ENCODE measurements at regions not wholly inside any gene's neighbourhood (a gene's known extent, or its start where the extent isn't known, plus 50 kb on each side); places are given as distances from the start of the nearest gene placed in this dataset.
"Not testable (repeated sequence)": the region's sequence is repeated elsewhere in the genome, so short reads cannot be mapped to it uniquely, and the experiment has no call there.

GRCh38 chr4:138501614-138502013 is 259.5 kb upstream of the SLC7A11 start:
- no peak for DNase-seq (ENCODE audit: low read depth)

GRCh38 chr4:138500869-138501268 is 258.7 kb upstream of the SLC7A11 start:
- DNase-seq (ENCODE audit: low read depth) = no peak

GRCh38 chr4:138499627-138500026 is 257.5 kb upstream of the SLC7A11 start:
- no peak for DNase-seq (ENCODE audit: low read depth)

- DNase-seq (ENCODE audit: low read depth) = no peak
Measured at GRCh38 chr4:138494931-138495330, 252.8 kb upstream of the SLC7A11 start.

GRCh38 chr4:138494116-138494515 is 252.0 kb upstream of the SLC7A11 start:
- no peak for DNase-seq (ENCODE audit: low read depth)

GRCh38 chr4:138492176-138492575 is 250.0 kb upstream of the SLC7A11 start:
- no peak for DNase-seq (ENCODE audit: low read depth)

GRCh38 chr4:138488533-138488932 is 246.4 kb upstream of the SLC7A11 start:
- DNase-seq (ENCODE audit: low read depth) = no peak

GRCh38 chr4:138487670-138488069 is 245.5 kb upstream of the SLC7A11 start:
- DNase-seq (ENCODE audit: low read depth) = no peak

GRCh38 chr4:138487230-138487629 is 245.1 kb upstream of the SLC7A11 start:
- no peak for DNase-seq (ENCODE audit: low read depth)

- no peak for DNase-seq (ENCODE audit: low read depth)
Measured at GRCh38 chr4:138485498-138485897, 243.3 kb upstream of the SLC7A11 start.

- DNase-seq (ENCODE audit: low read depth) = no peak
Measured at GRCh38 chr4:138475116-138475515, 233.0 kb upstream of the SLC7A11 start.

- DNase-seq (ENCODE audit: low read depth) = no peak
Measured at GRCh38 chr4:138473339-138473738, 231.2 kb upstream of the SLC7A11 start.

GRCh38 chr4:138460477-138461414 is 218.6 kb upstream of the SLC7A11 start:
- no peak for DNase-seq (ENCODE audit: low read depth)

- no peak for DNase-seq (ENCODE audit: low read depth)
Measured at GRCh38 chr4:138458751-138459150, 216.6 kb upstream of the SLC7A11 start.

GRCh38 chr4:138456349-138456748 is 214.2 kb upstream of the SLC7A11 start:
- not testable (repeated sequence) for DNase-seq (ENCODE audit: low read depth)

- no peak for DNase-seq (ENCODE audit: low read depth)
Measured at GRCh38 chr4:138455097-138455496, 212.9 kb upstream of the SLC7A11 start.

- DNase-seq (ENCODE audit: low read depth) = no peak
Measured at GRCh38 chr4:138452826-138453225, 210.7 kb upstream of the SLC7A11 start.

GRCh38 chr4:138451276-138451663 is 209.1 kb upstream of the SLC7A11 start:
- no peak for DNase-seq (ENCODE audit: low read depth)

- DNase-seq (ENCODE audit: low read depth) = no peak
Measured at GRCh38 chr4:138450546-138451275, 208.6 kb upstream of the SLC7A11 start.

- no peak for DNase-seq (ENCODE audit: low read depth)
Measured at GRCh38 chr4:138449938-138450337, 207.8 kb upstream of the SLC7A11 start.

- no peak for DNase-seq (ENCODE audit: low read depth)
Measured at GRCh38 chr4:138448169-138448568, 206.0 kb upstream of the SLC7A11 start.

GRCh38 chr4:138446456-138446855 is 204.3 kb upstream of the SLC7A11 start:
- DNase-seq (ENCODE audit: low read depth) = no peak

- DNase-seq (ENCODE audit: low read depth) = no peak
Measured at GRCh38 chr4:138445098-138445497, 202.9 kb upstream of the SLC7A11 start.
